Neural cell (in vitro differentiated cells): ENCODE measurements at regions not wholly inside any gene's neighbourhood (a gene's known extent, or its start where the extent isn't known, plus 50 kb on each side); places are given as distances from the start of the nearest gene placed in this dataset.
A peak's percentile ranks its signal among the peaks of the same experiment; 100 is the strongest.

Source experiments
- EP300 ChIP-seq: fragments of 450-650 bp; conservative IDR thresholded peaks from 2 replicates; pipeline ENCODE4 v1.6.1; 2014; ENCODE audit warnings: antibody characterized with exemption, mild to moderate bottlenecking, moderate library complexity; ENCODE audit not compliant: poor library complexity, severe bottlenecking
- EZH2 ChIP-seq: fragments of 200-600, 300-800 bp; shearing (Covaris generic), sonication (generic); IDR thresholded peaks from 2 replicates; pipeline ENCODE4 v1.6.1; 2014; ENCODE audit warnings: antibody characterized with exemption, low read length, borderline replicate concordance, mild to moderate bottlenecking; ENCODE audit not compliant: insufficient read depth, poor library complexity, severe bottlenecking
- POLR2AphosphoS5 ChIP-seq: IDR thresholded peaks from 2 replicates; pipeline ENCODE4 v1.6.1; 2012
- RAD21 ChIP-seq: fragments of 450-650 bp; conservative IDR thresholded peaks from 2 replicates; pipeline ENCODE4 v1.6.1; 2014; ENCODE audit warnings: antibody characterized with exemption, mild to moderate bottlenecking, moderate library complexity
- SMC3 ChIP-seq: fragments of 450-650 bp; conservative IDR thresholded peaks from 2 replicates; pipeline ENCODE4 v1.6.1; 2014; ENCODE audit warnings: antibody characterized with exemption, mild to moderate bottlenecking, moderate library complexity; ENCODE audit not compliant: poor library complexity
- TAF1 ChIP-seq: IDR thresholded peaks from 2 replicates; pipeline ENCODE4 v1.6.1; 2012; ENCODE audit warnings: low read depth
- TF ChIP-seq, protein P1 (sequence below): fragments of 450-650 bp; IDR thresholded peaks from 2 replicates; pipeline ENCODE4 v1.5.1; 2014; ENCODE audit warnings: antibody characterized with exemption, mild to moderate bottlenecking, moderate library complexity; ENCODE audit not compliant: poor library complexity, severe bottlenecking

DNA sequence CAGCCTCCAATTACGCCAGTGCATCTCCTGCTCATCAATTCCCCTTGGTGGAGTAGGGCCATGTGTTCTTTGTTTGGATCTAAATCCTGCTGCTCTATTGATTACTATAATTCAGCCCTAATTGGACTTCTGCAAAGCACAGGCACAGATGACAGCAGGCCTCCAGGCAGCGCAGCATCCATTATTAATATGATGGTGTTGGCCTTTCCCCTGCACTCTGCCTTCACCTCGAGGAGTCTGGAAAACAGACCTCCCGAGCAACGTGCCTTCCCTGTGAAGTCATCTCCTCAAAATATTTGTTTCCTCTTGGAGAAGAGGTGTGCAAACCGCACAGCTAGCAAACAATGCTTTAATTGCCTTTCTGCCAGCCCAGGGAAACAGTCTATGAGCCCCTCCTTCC is 92.5 kb downstream of the UQCRFS1 start:
- TF ChIP-seq, protein P1, sequence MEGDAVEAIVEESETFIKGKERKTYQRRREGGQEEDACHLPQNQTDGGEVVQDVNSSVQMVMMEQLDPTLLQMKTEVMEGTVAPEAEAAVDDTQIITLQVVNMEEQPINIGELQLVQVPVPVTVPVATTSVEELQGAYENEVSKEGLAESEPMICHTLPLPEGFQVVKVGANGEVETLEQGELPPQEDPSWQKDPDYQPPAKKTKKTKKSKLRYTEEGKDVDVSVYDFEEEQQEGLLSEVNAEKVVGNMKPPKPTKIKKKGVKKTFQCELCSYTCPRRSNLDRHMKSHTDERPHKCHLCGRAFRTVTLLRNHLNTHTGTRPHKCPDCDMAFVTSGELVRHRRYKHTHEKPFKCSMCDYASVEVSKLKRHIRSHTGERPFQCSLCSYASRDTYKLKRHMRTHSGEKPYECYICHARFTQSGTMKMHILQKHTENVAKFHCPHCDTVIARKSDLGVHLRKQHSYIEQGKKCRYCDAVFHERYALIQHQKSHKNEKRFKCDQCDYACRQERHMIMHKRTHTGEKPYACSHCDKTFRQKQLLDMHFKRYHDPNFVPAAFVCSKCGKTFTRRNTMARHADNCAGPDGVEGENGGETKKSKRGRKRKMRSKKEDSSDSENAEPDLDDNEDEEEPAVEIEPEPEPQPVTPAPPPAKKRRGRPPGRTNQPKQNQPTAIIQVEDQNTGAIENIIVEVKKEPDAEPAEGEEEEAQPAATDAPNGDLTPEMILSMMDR, result no peak
- TF ChIP-seq EZH2 (no peak), EP300 (no peak), RAD21 (no peak), TAF1 (no peak), SMC3 (no peak), POLR2AphosphoS5 (peak; percentile 82)
